Gastrocnemius medialis (tissue), 4 donors: ENCODE measurements at regions not wholly inside any gene's neighbourhood (a gene's known extent, or its start where the extent isn't known, plus 50 kb on each side); places are given as distances from the start of the nearest gene placed in this dataset.

Experiments
- ATAC-seq, 2 donors: fragments of 150-250 bp; one replicate each; pipeline ENCODE4 v1.9.1; 2016
- DNase-seq, 2 donors: peaks; one replicate each; pipeline ENCODE4 v3.0.0-alpha.2; 2019
- H3K27ac ChIP-seq, 4 donors: fragments of 200-600 bp; sonication (generic); 1 replicate in 1 of 4; 2 replicates in 3 of 4; pipeline ENCODE4 v1.5.1; 2016 to 2018; ENCODE audit warnings: mild to moderate bottlenecking in 2 of 4, moderate library complexity in 1 of 4
- H3K27me3 ChIP-seq, 3 donors: fragments of 200-600 bp; sonication (generic) in 2 of 3; 1 replicate in 1 of 3; 2 replicates in 2 of 3; pipeline versions ENCODE4 v1.5.1 to v1.6.0; 2016 to 2019; ENCODE audit warnings: mild to moderate bottlenecking in 1 of 3, moderate library complexity in 1 of 3
- H3K36me3 ChIP-seq, 2 donors: fragments of 200-600 bp; sonication (generic) in 1 of 2; one replicate each; pipeline ENCODE4 v1.5.1; 2017 to 2018
- H3K4me1 ChIP-seq, 2 donors: fragments of 200-600 bp; sonication (generic) in 1 of 2; one replicate each; pipeline ENCODE4 v1.5.1; 2016 to 2017; ENCODE audit warnings: mild to moderate bottlenecking in 2 of 2
- H3K4me3 ChIP-seq, 4 donors: fragments of 200-600 bp; sonication (generic) in 3 of 4; 1 replicate in 1 of 4; 2 replicates in 3 of 4; pipeline ENCODE4 v1.5.1; 2016 to 2019; ENCODE audit warnings: mild to moderate bottlenecking in 2 of 4
- H3K9me3 ChIP-seq, 3 donors: fragments of 200-600 bp; sonication (generic) in 2 of 3; 1 replicate in 1 of 3; 2 replicates in 2 of 3; pipeline ENCODE4 v1.5.1; 2016 to 2019
- CTCF ChIP-seq, 5 experiments: fragments of 450-650 bp in 3 of 5; fragments of 200-600 bp in 2 of 5; sonication (generic) in 2 of 5; IDR thresholded peaks in 4 of 5; conservative IDR thresholded peaks in 1 of 5; 1 replicate in 4 of 5; 2 replicates in 1 of 5; pipeline ENCODE4 v1.5.1; 2016 to 2019; ENCODE audit warnings: antibody characterized with exemption in 5 of 5, mild to moderate bottlenecking in 3 of 5, moderate library complexity in 3 of 5
- POLR2A ChIP-seq, 2 donors: fragments of 450-650 bp; IDR thresholded peaks; one replicate each; pipeline ENCODE4 v1.6.1; 2017; ENCODE audit warnings: antibody characterized with exemption in 2 of 2, mild to moderate bottlenecking in 2 of 2, moderate library complexity in 2 of 2
- in situ Hi-C, 4 donors: fragments of 200-750 bp; cut with MboI; loops; one replicate each; pipeline versions ENCODE4 v1.15.0 to v1.8.0; 2017; ENCODE audit warnings: low sequenced_read_pairs in 4 of 4
- intact Hi-C: fragments of 100-400 bp; cut with DNase I; formaldehyde crosslinking; loops from one replicate; pipeline ENCODE4 v1.15.1; 2023; ENCODE audit warnings: low total_unique reads

DNA sequence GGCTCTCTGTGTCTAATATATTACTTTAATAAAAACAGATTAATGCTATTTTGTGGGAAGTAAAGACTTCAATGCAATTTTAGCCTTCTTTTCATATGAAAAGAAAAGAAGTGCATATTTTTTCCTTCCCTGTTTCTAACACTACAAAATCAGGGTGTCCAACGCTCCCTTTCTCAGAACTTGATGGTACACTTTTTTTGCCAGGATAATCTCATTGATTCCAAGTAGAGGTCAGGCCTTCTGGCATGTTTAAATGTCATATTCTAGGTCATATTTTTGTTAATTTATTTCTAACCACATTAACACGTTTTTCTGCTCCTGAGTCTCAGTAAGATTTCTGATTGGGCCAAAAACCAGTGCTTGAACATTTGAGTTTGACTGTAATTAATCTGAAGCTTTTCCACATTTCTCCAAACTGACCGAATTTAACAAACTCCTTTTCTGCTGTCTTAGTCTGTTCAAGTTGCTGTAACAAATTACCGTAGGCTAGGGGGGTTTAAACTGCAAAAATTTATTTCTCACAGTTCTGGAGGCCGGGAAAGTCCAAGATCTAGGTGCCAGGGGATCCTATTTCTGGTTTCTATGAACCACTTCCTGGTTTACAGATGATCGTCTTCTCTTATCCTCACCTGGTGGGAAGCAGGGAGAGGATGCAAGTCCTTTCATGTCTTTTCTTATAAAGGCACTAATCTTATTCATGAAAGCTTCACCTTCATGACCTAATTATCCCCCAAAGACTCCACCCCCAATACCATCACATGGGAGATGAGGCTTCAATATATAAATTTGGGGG lies 63.2 kb upstream of the ELL2 start:
- Histone ChIP-seq H3K36me3 (no peaks in the 10 kb centered on the region), H3K27ac (no peak overlapping the region), H3K4me3 (no peak overlapping the region), H3K9me3 (no peaks in the 10 kb centered on the region), H3K27me3 (no peaks in the 10 kb centered on the region), H3K4me1 (no peaks in the 10 kb centered on the region)
- TF ChIP-seq POLR2A (IDR thresholded peaks at IDR 0.05) (no peak), CTCF (IDR thresholded peaks at IDR 0.05 in 4 of 5, conservative IDR thresholded peaks at IDR 0.05 in 1 of 5) (no peak)
- in situ Hi-C loops: no loop called here
- no peak for DNase-seq
- no peak for ATAC-seq
- intact Hi-C loops: no loop called here

DNA sequence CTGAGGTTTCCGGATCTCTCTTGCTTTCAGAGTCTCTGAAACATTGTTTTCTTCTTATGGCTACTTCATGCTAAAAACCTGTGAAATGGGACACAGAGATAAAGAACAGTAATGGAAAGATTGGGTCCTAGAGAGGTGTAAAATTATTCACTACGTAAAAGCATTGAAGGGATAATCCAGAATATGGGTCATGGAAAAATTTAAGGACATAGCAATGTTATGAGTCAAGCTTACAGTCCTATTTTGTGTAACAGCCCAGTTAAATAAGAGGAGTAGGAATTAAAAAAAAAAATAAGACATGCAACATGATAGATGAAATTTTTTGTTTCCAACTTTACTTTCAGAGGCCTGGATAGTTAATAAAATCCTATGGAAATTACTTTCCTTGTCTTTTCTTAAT lies 61.9 kb upstream of the ELL2 start:
- H3K4me3 ChIP-seq: no peak overlapping the region
- in situ Hi-C loops: no loop called here
- ATAC-seq (no peak), DNase-seq (no peak)
- no peaks in the 10 kb centered on the region for H3K27me3 ChIP-seq
- no peaks in the 10 kb centered on the region for H3K36me3 ChIP-seq
- intact Hi-C loops: no loop called here
- no peaks in the 10 kb centered on the region for H3K9me3 ChIP-seq
- no peaks in the 10 kb centered on the region for H3K4me1 ChIP-seq
- TF ChIP-seq CTCF (IDR thresholded peaks at IDR 0.05 in 4 of 5, conservative IDR thresholded peaks at IDR 0.05 in 1 of 5) (no peak), POLR2A (IDR thresholded peaks at IDR 0.05) (no peak)
- no peak overlapping the region for H3K27ac ChIP-seq

GRCh38 chr5:96022971-96023370 lies 61.3 kb upstream of the ELL2 start:
- Histone ChIP-seq H3K27me3 (no peaks in the 10 kb centered on the region), H3K9me3 (no peaks in the 10 kb centered on the region), H3K4me3 (no peak overlapping the region), H3K27ac (no peak overlapping the region), H3K4me1 (no peaks in the 10 kb centered on the region), H3K36me3 (no peaks in the 10 kb centered on the region)
- in situ Hi-C loops: no loop called here
- DNase-seq (no peak), ATAC-seq (no peak)
- intact Hi-C loops: no loop called here
- TF ChIP-seq CTCF (IDR thresholded peaks at IDR 0.05 in 4 of 5, conservative IDR thresholded peaks at IDR 0.05 in 1 of 5) (no peak), POLR2A (IDR thresholded peaks at IDR 0.05) (no peak)

- TF ChIP-seq CTCF (IDR thresholded peaks at IDR 0.05 in 4 of 5, conservative IDR thresholded peaks at IDR 0.05 in 1 of 5) (no peak), POLR2A (IDR thresholded peaks at IDR 0.05) (no peak)
- Histone ChIP-seq H3K27ac (no peak overlapping the region), H3K4me1 (no peaks in the 10 kb centered on the region), H3K27me3 (no peaks in the 10 kb centered on the region), H3K36me3 (no peaks in the 10 kb centered on the region), H3K9me3 (no peaks in the 10 kb centered on the region), H3K4me3 (no peak overlapping the region)
- intact Hi-C loops (loop anchor here (2.0 kb wide), 1 partner anchor 25 kb away; no protein-coding TSS in a partner anchor), in situ Hi-C loops (no loop called here)
- DNase-seq (no peak), ATAC-seq (no peak)
Measured at GRCh38 chr5:96017951-96018350, 56.3 kb upstream of the ELL2 start.

GRCh38 chr5:96016216-96016615 lies 54.6 kb upstream of the ELL2 start:
- TF ChIP-seq CTCF (IDR thresholded peaks at IDR 0.05 in 4 of 5, conservative IDR thresholded peaks at IDR 0.05 in 1 of 5) (no peak), POLR2A (IDR thresholded peaks at IDR 0.05) (no peak)
- DNase-seq (no peak), ATAC-seq (no peak)
- H3K27me3 ChIP-seq: no peaks in the 10 kb centered on the region
- intact Hi-C loops (no loop called here), in situ Hi-C loops (no loop called here)
- H3K36me3 ChIP-seq: no peaks in the 10 kb centered on the region
- no peaks in the 10 kb centered on the region for H3K9me3 ChIP-seq
- no peaks in the 10 kb centered on the region for H3K4me1 ChIP-seq
- no peak overlapping the region for H3K27ac ChIP-seq
- no peak overlapping the region for H3K4me3 ChIP-seq
